Type B pancreatic cell (in vitro differentiated cells): ENCODE measurements at regions not wholly inside any gene's neighbourhood (a gene's known extent, or its start where the extent isn't known, plus 50 kb on each side); places are given as distances from the start of the nearest gene placed in this dataset.
A peak's percentile ranks its signal among the peaks of the same experiment; 100 is the strongest.

Source experiments
- DNase-seq: peaks from one replicate; pipeline ENCODE4 v3.0.0; 2021; ENCODE audit warnings: mixed read lengths; ENCODE audit not compliant: unreplicated experiment; ENCODE audit errors: extremely low spot score
- H3K27ac Mint-ChIP-seq: 2 replicates; pipeline ENCODE4 v1.8.0; 2021; ENCODE audit warnings: mild to moderate bottlenecking, mixed read lengths
- H3K27me3 Mint-ChIP-seq: 2 replicates; pipeline ENCODE4 v1.8.0; 2021; ENCODE audit warnings: mixed read lengths
- H3K36me3 Mint-ChIP-seq: 2 replicates; pipeline ENCODE4 v1.8.0; 2021; ENCODE audit warnings: mixed read lengths
- H3K4me1 Mint-ChIP-seq: one replicate; pipeline ENCODE4 v1.8.0; 2021; ENCODE audit warnings: mixed read lengths; ENCODE audit not compliant: unreplicated experiment
- H3K4me3 Mint-ChIP-seq: 2 replicates; pipeline ENCODE4 v1.8.0; 2021; ENCODE audit warnings: mild to moderate bottlenecking, mixed read lengths
- H3K9me3 Mint-ChIP-seq: 2 replicates; pipeline ENCODE4 v1.8.0; 2021; ENCODE audit warnings: mixed read lengths
- CTCF ChIP-seq: fragments of 200-600 bp; sonication (generic); conservative IDR thresholded peaks from 2 replicates; pipeline ENCODE4 v1.5.0; 2021; ENCODE audit warnings: antibody characterized with exemption, mild to moderate bottlenecking

DNA sequence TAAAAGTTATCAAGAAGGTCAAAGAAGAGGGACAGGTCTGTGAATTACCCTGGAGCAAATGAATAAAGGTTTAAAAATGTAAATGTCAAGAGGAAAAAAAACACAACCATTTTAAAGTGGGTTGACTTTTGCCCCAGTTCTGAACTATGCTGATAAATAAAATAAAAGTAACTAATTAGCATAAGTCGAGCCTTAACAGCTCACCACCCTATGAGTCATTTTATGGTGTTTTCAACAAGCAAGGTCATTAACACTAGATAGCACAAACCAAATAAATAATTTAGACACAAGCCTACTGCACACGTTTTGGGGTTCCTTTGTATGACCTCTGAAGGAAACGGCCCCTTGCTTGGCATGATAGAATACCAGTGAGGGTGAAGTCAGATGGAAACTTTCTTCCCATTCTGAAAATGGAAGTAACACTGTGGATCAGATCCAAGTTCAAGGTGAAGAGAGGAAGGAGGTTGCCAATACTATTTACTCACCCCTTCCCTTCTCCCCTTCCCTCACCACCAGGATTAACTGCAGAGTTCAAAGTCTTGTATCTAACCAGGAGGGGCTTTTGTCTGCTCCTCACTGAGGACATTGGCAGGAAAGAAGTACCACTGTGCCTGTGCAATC is 380.0 kb upstream of the ACVR2A start:
- H3K36me3 Mint-ChIP-seq, result no peaks in the 10 kb centered on the region
- H3K9me3 Mint-ChIP-seq, result no peaks in the 10 kb centered on the region
- no peak overlapping the region for H3K4me3 Mint-ChIP-seq
- H3K27me3 Mint-ChIP-seq, result peaks cover 3% of the 10 kb centered on the region
- H3K4me1 Mint-ChIP-seq, result peaks cover 14% of the 10 kb centered on the region
- no peak for DNase-seq
- no peak for TF ChIP-seq CTCF
- peak overlapping the region; percentile 9 for H3K27ac Mint-ChIP-seq

DNA sequence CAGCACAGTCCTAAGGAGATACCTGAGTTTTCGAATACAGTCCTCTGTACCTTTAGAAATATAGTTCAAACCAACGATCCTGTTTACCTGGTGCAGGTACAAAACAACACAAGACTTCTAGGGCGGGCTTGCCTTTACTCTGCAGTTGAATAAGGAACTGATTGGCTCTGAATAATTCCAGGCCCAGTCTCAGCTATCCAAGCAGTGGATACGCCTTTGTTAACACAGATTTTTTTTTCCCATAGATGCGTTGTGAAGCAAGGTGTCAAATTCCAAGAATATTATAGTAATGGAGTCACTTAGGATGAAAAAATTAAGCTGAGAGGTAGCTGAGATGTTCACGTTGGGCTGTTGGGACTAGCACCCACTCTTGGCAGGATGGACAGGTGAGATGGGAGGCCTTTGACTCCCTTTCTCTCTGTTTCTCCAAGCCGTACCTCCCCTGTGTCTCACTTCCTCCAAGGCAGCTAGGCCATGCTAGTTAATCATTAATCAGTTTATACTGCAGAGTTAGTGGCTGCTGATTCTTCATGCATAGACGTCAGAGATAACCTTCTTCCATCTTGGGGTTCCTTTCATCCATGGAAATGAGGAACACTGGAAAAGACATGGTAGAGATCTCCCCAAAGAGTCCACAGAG is 380.8 kb upstream of the ACVR2A start:
- peaks cover 3% of the 10 kb centered on the region for H3K27me3 Mint-ChIP-seq

DNA sequence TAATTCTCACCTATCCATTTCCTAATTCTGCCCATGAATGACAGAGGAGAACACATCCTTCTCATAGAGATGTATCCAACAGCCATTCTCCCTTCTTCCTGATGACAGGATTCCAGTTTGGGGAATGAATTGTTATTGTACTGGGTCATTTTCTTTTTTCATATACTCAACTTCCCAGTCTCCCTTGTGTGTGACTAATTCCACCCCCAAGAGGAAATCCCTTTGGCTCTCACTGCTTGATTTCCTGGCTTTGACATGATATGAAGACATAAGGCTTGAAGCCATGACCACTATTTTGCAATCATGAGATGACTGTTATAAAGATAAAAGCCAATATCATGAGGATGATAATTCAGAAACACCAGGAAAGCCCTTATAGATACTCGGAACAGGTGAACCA is 384.7 kb upstream of the ACVR2A start:
- DNase-seq, result no peak
- Mint-ChIP-seq H3K27ac (no peak overlapping the region), H3K4me3 (no peak overlapping the region), H3K4me1 (no peaks in the 10 kb centered on the region), H3K36me3 (no peaks in the 10 kb centered on the region), H3K9me3 (no peaks in the 10 kb centered on the region), H3K27me3 (peaks cover 7% of the 10 kb centered on the region)
- no peak for TF ChIP-seq CTCF

More for the DNA sequence above, 380.8 kb upstream of the ACVR2A start:
- Mint-ChIP-seq H3K36me3 (no peaks in the 10 kb centered on the region), H3K4me1 (peaks cover 6% of the 10 kb centered on the region), H3K9me3 (no peaks in the 10 kb centered on the region), H3K4me3 (no peak overlapping the region), H3K27ac (peak overlapping the region; percentile 9)
- TF ChIP-seq CTCF, result no peak
- no peak for DNase-seq

DNA sequence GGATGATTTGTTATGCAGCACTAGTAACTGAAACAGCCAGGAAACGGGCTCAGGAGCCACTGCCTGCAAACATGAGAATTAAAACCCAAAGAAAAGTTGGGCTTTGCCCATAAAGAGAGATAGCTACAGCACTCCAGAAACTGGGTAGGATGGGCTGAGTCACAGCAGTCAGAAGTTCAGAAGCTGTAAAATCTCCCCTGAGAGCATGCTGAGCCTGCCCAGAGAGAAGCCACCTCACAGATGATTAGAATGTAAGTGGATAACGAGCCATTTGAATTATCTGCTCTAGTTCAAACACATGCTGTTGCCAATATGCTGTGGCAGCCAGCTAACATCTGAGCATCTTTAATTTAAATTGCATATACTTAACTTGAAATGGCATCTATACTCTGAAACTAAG is 388.1 kb upstream of the ACVR2A start:
- TF ChIP-seq CTCF, result no peak
- Mint-ChIP-seq H3K9me3 (no peaks in the 10 kb centered on the region), H3K36me3 (no peaks in the 10 kb centered on the region), H3K27ac (no peak overlapping the region), H3K4me1 (peaks cover under 1% of the 10 kb centered on the region), H3K4me3 (no peak overlapping the region), H3K27me3 (peaks cover 4% of the 10 kb centered on the region)
- DNase-seq, result no peak

DNA sequence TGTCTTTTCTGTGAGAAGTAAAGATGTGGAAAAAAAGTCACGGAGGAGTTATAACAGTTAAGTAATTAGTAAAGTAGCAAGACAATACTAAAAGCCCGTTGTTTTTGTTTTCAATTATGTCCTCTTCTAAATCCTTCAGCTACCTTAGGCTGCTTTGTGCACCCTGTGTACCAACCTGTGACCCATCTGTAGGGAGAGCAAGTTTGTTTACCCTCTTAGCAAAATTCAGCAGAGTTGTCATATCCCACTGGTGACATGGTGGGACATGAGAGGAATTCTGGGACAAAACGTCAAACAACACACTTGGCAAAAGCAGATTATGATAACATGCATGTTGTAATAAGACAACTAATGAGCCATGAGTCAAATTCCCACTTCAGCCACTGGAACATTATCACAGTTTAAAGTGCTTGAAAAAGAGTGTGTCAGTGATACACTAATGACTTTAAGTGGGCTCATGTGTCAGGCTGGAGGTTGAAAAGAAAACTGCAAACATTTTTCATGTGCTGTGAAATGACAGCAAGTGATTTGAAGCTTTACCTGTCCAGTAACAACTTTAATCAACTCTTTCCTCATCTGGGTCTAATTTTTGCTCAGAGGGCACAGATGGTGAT is 392.8 kb upstream of the ACVR2A start:
- no peaks in the 10 kb centered on the region for H3K36me3 Mint-ChIP-seq

More for the DNA sequence above, 392.8 kb upstream of the ACVR2A start:
- H3K9me3 Mint-ChIP-seq, result no peaks in the 10 kb centered on the region
- no peak overlapping the region for H3K27ac Mint-ChIP-seq
- peaks cover 24% of the 10 kb centered on the region for H3K4me1 Mint-ChIP-seq
- no peak for DNase-seq
- peak; percentile 36 for TF ChIP-seq CTCF
- no peak overlapping the region for H3K4me3 Mint-ChIP-seq
- H3K27me3 Mint-ChIP-seq, result no peaks in the 10 kb centered on the region
